ENCODE measurements at regions not wholly inside any gene's neighbourhood (a gene's known extent, or its start where the extent isn't known, plus 50 kb on each side); places are given as distances from the start of the nearest gene placed in this dataset.

GRCh38 chr3:103919327-103919726 is 1447.4 kb upstream of the ALCAM start:
- no peak for DNase-seq

- no peak for DNase-seq
These were observed 1442.8 kb upstream of the ALCAM start for GRCh38 chr3:103923907-103924306.

- no peak for DNase-seq
These were observed 1442.2 kb upstream of the ALCAM start for GRCh38 chr3:103924544-103924943.

GRCh38 chr3:103926936-103927335 is 1439.8 kb upstream of the ALCAM start:
- DNase-seq: no peak

GRCh38 chr3:103927896-103928295 is 1438.8 kb upstream of the ALCAM start:
- DNase-seq: no peak

- no peak for DNase-seq
These were observed 1429.6 kb upstream of the ALCAM start for GRCh38 chr3:103937094-103937493.

GRCh38 chr3:103947062-103947461 is 1419.6 kb upstream of the ALCAM start:
- DNase-seq: no peak

- no peak for DNase-seq
These were observed 1417.0 kb upstream of the ALCAM start for GRCh38 chr3:103949693-103950092.

GRCh38 chr3:103950676-103951075 is 1416.0 kb upstream of the ALCAM start:
- DNase-seq: no peak

GRCh38 chr3:103953796-103954195 is 1412.9 kb upstream of the ALCAM start:
- DNase-seq: no peak

- no peak for DNase-seq
These were observed 1405.9 kb upstream of the ALCAM start for GRCh38 chr3:103960819-103961218.

- no peak for DNase-seq
These were observed 1403.1 kb upstream of the ALCAM start for GRCh38 chr3:103963599-103963998.

- no peak for DNase-seq
These were observed 1400.9 kb upstream of the ALCAM start for GRCh38 chr3:103965764-103966163.

- no peak for DNase-seq
These were observed 1400.0 kb upstream of the ALCAM start for GRCh38 chr3:103966749-103967148.

GRCh38 chr3:103968131-103968530 is 1398.6 kb upstream of the ALCAM start:
- DNase-seq: no peak

GRCh38 chr3:103968751-103969150 is 1398.0 kb upstream of the ALCAM start:
- DNase-seq: no peak

GRCh38 chr3:103976931-103977339 is 1389.8 kb upstream of the ALCAM start:
- no peak for DNase-seq

- no peak for DNase-seq
These were observed 1389.3 kb upstream of the ALCAM start for GRCh38 chr3:103977417-103977816.

- DNase-seq: peak; percentile 28
These were observed 1375.1 kb upstream of the ALCAM start for GRCh38 chr3:103991461-103992115.

GRCh38 chr3:103992469-103992868 is 1374.2 kb upstream of the ALCAM start:
- no peak for DNase-seq

GRCh38 chr3:104004956-104005355 is 1361.8 kb upstream of the ALCAM start:
- no peak for DNase-seq

GRCh38 chr3:104005815-104006214 is 1360.9 kb upstream of the ALCAM start:
- DNase-seq: no peak

- no peak for DNase-seq
These were observed 1348.2 kb upstream of the ALCAM start for GRCh38 chr3:104018541-104018940.

- no peak for DNase-seq
These were observed 1335.1 kb upstream of the ALCAM start for GRCh38 chr3:104031598-104031997.

- DNase-seq: peak; percentile 14
These were observed 1334.4 kb upstream of the ALCAM start for GRCh38 chr3:104032283-104032682.
